Activated T-cell treated with anti-CD3 and anti-CD28 coated beads for 48 hours (primary cell): ENCODE measurements at regions not wholly inside any gene's neighbourhood (a gene's known extent, or its start where the extent isn't known, plus 50 kb on each side); places are given as distances from the start of the nearest gene placed in this dataset.
A peak's percentile ranks its signal among the peaks of the same experiment; 100 is the strongest.

Experiments
- DNase-seq: peaks from one replicate; pipeline ENCODE4 v3.0.0-alpha.2; 2020; ENCODE audit warnings: low read depth

DNA sequence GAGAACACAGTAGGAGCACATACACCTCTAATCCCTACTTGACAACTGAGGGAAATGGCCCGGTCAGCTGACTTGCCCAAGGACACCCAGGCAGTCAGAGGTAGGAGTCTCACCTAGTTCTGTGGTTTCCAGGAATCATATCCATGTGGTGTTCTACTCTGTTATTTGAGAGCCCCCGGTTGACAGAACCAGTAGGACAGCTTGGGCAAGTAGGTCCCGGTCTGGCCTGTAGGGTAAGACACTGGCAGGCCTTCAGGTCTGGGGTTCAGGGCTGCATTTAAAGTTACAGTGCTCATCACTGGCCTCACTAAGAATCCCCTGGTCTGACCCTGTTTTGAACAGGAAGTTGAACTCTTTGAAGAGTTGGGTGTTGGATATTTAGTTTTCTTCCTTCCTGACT is 476.1 kb downstream of the SHQ1 start:
- DNase-seq = no peak

DNA sequence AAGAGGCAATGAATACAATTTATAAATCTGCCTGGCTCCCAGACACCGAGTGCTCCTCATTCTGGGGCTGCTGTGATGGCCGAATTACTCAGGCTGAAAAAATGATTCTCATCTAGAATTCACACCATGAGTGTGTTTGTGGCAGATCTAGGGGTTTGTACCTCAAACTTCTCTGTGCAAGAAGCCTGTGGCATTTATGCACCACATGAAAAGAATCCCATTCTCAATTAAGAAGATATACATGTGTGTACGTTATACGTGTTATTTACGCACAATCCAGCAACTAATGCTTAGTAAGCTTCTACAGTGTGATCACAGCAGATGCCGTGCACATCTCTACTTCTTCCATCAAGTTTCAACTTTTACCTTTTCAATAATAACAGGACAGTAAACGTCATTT is 476.8 kb downstream of the SHQ1 start:
- DNase-seq = no peak

DNA sequence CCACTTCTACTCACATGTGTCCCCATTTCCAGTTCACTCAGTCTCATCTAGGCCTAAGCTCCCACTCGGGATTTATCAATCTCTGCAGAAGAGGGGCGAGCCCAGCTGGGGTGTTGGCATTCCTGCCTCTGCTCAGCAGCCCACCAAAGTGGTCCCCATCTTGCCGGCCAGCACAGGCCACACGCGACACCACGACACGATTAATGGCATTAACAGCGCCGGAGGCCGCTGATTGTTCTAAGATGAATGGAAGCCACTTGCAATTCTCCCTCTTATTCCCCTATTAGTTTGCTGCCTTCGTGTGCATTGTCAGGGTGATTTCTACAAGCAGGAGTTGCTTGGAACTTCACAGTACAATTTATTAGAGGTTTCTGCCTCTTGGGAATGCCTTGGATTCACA is 477.3 kb downstream of the SHQ1 start:
- DNase-seq = no peak

DNA sequence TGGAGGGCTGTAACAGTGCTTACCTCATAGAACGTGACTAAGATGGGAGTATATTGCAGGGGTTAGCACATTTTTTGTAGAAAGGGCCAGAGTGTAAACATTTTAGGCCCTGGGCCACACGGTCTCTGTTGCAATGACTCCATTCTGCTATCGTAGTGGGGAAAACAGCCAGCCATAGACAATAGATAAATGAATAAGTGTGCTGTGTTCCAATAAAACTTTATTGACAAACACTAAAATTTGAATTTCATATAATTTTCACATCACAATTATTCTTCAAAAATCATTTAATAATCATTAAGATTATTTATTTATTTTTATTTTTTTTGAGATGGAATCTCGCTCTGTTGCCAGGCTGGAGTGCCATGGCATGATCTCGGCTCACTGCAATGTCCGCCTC is 478.6 kb downstream of the SHQ1 start:
- DNase-seq = no peak

DNA sequence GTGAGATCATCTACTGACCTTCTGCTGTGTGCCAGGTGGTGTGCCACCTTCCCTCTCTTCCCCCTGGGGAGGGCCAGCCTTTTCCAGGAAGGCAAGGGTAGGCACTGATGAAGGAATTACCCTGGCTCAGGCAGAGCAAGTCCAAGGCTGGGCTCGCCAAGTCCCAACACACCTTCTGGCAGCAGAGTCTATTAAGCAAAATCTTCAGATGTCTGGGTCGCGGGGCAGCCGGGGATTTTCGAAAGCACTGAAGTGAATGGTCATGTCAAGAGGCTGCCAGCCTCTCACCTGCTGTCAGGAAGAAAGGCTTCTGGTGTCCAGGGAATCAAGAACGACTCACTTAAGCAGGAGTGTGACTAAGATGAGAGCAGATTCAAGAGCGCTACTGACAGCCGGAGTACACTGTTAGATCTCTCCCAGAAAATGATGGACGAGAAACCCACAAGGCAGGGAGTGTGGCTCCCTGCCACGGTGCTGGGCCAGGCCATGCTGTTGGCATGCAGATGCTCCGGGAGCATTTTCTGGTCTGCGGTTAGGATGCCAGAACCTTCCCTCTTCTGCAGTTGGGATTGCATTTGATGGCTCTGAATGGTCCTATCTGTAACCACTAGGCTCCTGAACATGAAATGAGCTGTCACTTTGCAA is 479.8 kb downstream of the SHQ1 start:
- no peak for DNase-seq

DNA sequence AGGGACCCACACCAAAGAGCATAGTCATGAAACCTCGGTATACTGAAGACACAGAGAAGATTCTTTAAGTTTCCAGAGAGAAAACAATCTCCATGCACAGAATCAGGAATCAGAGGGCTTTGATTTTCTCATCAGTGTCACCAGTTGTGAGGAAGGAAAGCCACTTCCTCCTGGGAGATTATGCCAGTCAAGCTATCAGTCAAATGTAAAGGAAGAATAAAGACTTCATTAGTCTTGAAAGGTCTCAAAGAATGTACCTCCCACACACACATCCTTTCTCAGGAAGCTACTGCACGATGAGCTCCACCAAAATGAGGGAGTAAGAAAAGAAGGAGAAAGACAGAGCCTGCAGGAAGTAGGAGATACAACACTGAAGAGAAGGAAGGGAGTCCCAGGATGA is 486.3 kb downstream of the SHQ1 start:
- no peak for DNase-seq

DNA sequence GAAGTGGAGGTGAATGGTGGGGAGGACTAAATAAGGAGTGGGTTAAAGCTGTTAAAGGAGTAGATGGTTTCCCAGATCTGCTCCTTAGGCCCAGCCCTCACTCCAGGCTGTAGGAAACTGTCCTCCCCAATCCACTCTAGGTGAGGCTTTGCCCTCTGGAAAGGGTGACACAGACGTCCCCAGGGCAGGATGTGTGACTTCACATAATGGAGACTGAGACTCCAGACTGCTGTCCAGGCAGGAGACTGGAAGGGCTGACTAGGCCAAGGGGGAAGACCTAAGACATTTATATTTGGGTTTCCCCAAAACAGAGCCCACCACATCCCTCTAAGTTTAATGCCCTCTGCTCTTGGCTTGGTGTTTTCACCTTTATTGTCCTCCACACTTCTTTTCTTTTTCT is 488.5 kb downstream of the SHQ1 start:
- no peak for DNase-seq

DNA sequence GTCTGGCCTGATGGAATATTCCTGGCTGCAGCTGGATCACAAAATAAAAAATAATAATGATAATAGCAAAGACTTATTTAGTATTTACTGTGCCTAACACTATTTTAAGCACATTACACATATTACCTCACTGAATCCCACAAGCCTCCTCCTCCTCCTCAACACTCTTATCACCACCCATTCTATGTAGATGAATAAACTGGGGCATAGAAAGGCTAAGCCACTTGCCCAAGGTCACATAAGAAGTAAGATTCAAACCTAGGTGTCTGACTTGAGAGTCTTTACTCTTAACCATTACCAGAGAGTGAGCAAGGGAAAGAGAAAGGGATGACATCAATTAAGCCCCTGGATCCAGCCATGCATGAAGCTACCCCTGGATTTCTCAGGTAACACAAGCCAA is 493.1 kb downstream of the SHQ1 start:
- no peak for DNase-seq

DNA sequence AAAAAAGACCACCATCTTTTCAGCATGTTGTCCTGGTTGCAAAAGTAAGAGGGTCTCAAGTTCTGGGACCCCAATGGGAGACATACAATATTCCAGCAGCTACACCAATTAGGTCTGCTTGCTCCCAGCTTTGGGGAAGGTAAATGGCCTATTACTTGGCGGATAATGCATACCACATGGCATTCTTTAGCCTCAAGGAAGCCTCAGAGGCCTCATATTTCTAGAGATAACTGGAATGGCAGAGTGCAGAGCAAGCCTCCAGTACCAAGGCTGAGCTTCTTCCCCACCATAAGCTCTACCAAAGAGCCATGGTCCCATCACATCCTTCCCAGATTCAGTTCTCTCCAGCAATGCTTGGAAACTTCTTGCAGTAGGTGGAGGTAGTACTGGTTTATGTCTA is 493.8 kb downstream of the SHQ1 start:
- DNase-seq = no peak

DNA sequence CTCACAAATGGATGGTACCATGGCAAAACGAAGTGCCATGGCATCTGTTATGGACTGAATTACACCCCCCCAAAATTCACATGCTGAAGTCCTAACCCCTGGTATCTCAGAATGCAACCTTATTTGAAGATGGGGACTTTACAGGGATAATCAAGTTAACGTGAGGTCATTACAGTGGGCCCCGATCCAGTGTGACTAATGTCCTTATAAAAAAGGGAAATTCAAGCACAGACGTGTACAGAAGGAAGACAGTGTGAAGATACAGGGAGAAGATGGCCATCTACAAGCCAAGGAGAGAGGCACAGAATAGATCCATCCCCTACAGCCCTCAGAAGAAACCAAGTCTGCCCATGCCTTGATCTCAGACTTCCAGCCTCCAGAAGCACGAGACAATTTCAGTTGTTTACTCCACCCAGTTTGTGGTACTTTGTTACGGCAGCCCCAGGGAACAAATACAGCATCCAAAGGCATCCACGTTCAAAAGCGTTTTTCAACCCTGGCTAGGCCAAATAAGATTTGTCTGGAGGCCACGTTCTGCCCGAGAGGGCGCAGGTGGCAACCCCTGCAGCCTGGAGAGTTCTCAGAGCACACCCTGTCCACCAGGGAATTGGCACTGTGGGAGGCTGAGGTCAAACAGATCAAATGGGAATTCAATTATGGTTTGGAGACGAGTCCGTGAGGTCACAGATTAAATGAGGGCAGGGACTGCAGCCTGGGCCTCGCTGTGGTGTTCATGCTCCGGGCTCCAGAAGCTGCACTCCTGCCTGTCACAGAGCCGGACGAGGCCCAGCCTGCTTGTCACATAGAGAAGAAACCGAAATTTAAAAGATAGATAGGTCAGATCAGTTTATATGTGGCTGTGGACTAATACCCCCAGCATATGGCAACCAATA is 494.8 kb downstream of the SHQ1 start:
- no peak for DNase-seq

DNA sequence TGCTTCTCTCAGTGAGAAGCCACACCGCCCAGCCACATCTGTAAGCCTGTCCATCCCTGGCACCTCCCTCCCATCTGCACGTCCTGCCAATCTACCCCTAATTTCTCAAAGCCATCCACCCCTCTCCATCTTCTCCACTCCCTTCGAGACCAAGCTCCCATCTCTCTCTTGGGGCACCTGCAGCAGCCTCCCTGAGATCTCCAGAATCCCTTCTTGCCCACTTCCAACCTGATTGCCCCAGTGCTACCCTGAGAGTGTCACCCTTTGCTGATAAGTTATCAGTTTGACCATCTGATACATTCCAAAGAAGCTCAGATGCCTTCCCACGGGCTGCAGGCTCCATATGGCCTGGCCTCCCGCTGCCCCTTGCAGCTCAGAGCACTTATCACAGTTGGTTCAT is 496.1 kb downstream of the SHQ1 start:
- no peak for DNase-seq

DNA sequence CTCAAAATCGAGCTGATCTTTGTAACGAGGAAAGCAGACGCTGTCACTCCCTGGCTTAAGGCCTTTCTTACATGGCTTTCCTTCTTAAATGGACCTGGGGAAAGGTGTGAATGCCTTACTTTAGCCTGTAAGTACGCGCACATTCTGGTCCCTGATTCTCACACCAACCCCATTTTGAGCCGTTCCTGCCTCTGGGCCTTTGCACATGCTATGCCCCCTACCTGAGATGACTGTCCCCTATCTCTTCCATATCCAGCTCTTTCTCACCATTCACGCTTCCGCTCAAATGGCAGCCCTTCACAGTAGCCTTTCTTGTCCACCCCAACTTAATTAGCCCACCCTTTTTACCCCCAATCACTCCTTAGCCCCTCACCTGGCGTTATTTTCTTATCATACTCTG is 496.7 kb downstream of the SHQ1 start:
- no peak for DNase-seq

DNA sequence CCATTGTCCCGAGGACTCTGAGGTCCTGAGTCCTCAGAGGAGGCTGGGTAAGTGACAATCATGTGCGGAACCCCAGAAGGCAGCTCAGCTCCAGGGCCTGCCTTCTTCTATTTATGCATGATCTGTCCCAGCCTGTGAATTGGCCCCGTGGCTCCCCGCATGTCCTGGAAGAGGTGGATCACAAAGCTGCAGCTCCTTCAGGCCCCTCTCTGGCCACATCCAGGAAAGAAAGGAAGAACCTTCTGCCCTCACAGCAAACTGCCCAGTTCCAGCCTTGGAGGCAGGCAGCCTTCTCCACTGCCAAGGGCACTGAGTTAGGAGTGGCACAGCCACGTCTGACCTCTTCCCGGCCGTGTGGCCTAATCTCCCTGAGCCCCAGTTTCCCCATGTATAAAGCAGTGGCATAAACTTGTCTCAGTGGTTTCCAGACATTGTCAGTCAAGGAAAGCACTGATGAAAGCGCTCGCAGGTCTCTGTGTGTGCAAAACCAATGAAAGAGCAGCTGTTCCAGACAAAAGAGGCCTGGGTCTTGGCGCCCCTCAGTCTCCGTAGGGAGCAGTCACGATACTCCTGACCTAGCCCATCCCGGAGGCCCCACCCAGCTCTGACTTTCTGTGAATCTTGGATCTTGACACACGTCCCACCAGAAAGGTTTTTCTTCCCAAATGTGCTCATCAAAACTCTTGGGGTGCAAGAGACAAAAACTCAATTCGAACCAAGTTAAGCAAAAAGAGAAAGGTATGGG is 497.3 kb downstream of the SHQ1 start:
- DNase-seq = no peak

DNA sequence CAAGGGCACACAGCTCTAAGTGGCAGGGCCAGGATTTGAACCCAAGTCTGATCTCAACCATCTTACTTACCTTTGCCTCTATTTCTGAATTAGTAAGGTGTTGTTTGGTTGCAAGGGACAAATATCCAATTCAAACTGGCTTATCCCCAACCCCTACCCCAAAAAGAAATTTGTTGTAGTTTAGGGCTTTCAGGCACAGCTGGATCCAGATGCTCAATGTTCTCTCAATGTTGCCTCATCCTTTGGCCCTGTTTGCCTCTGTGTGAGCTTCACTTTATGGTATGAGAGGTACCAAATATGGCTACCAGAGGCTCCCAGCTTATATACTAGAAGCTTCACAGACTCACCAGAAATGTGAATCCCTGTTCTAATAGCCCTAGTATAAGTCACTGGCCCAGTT is 499.9 kb downstream of the SHQ1 start:
- DNase-seq = no peak

DNA sequence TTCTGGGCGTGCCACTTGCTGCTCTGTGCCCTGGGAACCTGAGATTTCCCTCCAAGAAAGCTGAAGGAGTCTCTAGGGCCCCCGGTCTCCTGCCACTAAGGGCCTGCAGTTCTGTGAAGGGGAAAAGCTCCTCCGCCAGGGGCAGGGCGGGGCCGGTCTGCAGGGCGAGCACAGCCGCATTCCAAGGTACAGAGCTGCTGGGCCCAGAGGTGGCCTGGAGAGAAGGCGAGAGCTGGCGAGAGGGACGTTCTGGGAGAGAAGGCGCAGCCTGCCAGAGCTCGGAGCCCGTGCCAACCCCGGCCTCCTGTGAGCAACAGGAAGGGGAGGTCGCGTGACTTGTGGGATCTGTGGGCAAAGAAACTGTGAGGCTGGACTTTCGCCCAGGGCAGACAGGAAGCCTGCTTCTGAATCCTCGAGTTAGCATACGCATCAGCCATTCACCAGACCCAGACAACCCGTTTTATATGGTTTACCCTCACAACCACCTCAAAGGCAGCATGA is 500.4 kb downstream of the SHQ1 start:
- peak; percentile 64 for DNase-seq

DNA sequence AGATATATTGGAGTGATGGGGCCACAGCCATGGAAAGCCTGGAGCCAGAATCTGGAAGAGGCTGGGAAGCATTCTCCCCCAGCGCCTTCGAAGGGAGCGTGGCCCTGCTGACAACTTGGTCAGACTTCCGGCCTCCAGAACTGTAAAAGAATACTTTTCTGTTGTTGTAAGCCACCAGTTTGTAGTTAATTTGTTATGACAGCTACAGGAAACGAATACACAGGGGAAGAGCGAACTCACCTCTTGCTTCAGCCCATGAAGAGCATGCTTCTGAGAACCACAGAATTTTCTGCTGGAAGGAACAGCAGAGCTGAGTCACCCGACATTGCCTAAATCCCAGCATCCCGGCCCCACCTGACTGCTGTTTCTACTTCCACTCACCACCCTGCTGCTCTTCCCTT is 501.7 kb downstream of the SHQ1 start:
- no peak for DNase-seq

DNA sequence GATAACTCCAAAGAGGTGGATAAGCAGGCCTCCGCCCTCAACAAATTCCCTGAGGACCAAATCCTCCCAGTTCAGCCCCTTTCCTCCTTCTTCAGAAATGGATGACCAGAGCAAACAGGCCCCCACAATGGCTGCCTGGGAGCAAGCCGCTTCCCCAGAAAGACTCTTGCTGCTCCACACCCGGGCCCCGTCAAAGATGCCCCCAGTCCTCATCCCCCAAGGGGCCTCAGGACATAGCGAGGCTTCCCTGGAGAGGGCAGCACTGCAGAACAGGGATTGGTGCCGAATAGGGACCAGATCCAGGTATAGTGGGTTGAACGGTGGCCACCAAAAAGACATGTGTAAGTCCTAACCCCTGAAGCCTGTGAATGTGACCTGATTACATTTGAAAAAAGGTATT is 502.3 kb downstream of the SHQ1 start:
- no peak for DNase-seq

DNA sequence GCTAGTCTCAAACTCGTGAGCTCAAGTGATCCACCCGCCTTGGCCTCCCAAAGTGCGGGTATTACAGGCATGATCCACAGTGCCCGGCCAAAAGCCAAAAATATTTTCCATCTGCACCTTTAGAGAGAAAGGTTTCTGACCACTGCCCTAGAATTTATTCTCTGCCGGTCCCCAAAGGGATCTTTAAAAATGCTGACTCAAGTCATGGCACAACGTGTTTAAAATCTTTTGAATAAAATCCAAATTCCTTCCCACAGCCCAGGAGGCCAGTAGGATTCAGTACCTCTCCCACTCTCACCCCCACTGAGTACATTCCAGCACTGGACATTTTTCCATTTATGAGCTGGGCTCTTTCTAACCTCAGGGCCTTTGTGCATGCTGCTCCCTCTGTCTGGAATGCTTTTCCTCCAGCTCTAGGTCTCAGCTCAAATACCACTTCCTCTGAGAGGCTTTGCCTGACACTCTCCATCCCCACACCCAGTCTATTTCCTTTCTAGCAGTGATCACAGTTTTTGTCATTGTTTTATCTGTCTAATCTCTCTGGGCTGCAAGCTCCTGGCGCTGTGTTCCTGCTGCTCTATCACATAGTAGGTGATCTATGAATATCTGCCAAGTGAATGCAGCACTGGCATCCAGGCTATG is 502.9 kb downstream of the SHQ1 start:
- DNase-seq = no peak

DNA sequence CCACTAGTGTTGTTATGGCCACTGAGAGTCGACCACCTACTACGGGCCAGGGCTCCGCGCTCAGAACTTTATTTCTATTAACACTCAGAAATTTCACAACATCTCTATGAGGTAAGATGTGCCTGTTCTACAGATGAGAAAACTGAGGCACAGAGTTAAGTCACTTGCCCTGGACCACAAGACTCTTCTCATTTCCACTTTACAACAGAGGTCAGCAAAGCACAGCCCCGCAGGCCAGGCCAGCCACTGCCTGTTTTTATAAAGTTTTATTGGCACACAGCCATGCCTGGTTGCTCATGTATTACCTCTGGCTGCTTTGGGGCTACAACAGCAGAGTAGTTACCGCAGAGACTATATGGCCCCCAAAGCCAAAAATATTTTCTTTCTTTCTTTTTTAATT is 503.6 kb downstream of the SHQ1 start:
- DNase-seq = no peak

DNA sequence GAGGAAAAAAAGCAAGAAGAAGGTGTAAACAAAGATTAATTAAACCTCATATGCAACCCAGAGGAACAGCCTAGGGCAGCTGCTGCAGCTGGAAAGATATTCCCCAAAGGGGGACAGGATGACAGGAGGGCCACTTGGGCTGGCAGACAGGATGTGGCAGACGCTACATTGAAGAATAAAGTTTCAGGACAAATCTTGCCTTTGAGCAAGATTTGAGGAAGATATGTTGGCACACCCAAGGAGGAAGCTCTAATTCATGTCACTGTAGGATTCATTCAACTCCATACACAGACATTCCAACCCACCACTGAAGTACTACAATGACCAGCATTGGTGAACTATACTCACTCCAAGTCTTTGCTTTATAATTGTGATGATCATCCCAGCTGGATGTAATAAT is 504.0 kb downstream of the SHQ1 start:
- no peak for DNase-seq

DNA sequence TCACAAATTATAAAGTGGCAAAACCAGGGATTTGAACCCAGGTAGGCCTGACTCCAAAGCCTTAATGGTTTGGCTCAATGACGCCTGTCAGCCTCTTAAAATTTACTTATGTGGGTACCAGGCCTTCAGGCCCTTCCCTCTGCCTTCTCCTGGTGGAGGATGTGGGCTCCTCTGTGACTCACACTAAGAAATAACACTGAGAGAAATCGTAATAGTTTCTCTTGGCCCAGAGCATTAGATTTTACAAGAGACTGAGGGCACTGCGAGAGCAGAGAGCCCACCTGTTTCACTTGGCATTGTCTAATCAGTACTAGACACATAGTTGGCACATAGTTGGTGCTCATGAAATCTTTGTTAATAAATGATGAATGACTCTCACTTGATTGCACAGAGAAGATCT is 505.2 kb downstream of the SHQ1 start:
- DNase-seq = no peak

DNA sequence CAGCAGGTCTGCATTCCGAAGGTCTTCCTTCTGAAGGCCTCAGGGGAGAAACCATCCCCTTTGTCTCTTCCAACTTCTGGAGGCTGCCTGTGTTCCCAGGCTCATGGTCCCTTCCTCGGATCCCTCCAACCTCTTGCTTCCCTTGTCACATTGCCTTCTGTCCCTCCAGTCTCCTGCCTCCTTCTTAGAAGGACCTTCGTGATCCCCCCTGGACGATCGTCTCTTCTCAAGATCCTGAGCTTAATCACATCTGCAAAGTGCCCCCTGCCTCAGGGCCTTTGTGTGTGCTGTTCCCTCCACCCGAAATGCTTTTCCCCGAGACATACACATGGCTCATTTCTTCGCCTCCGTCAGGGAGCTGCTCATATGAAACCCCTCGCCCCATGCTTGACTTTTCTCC is 505.8 kb downstream of the SHQ1 start:
- no peak for DNase-seq
